Epithelial cell of esophagus (primary cell): ENCODE measurements at regions not wholly inside any gene's neighbourhood (a gene's known extent, or its start where the extent isn't known, plus 50 kb on each side); places are given as distances from the start of the nearest gene placed in this dataset.
"Not testable (repeated sequence)": the region's sequence is repeated elsewhere in the genome, so short reads cannot be mapped to it uniquely, and the experiment has no call there.

Experiments used
- DNase-seq: peaks from one replicate; pipeline ENCODE4 v3.0.0; 2010; ENCODE audit warnings: low read depth
- H3K4me3 ChIP-seq: 2 replicates; pipeline ENCODE4 v1.5.1; 2011; ENCODE audit warnings: mild to moderate bottlenecking, low read length, control low read depth
- TF ChIP-seq, protein P1 (sequence below): IDR thresholded peaks from 2 replicates; pipeline ENCODE4 v1.5.1; 2011; ENCODE audit warnings: low read depth, mild to moderate bottlenecking, low read length, control low read depth, inconsistent platforms; ENCODE audit not compliant: insufficient read depth; ENCODE audit errors: missing control alignments

DNA sequence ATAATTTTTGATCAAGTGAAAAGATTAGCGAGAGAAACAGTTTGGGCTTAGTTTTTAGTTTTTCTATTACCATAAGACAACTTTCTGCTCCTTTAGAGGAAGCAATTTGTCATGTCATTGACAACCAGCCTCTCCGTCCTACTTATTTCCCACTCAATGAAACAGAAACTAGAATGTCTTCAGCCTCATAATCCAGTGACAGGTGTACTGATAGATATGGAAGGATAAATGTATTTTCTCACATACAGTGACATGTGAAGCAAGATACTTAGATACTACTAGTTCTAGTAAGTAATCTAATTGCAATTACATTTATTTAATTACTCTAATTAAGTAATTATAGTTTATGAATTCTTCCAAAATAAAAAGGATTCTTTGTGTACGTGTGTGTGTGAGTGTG is 429.7 kb downstream of the CDH10 start:
- TF ChIP-seq, protein P1, sequence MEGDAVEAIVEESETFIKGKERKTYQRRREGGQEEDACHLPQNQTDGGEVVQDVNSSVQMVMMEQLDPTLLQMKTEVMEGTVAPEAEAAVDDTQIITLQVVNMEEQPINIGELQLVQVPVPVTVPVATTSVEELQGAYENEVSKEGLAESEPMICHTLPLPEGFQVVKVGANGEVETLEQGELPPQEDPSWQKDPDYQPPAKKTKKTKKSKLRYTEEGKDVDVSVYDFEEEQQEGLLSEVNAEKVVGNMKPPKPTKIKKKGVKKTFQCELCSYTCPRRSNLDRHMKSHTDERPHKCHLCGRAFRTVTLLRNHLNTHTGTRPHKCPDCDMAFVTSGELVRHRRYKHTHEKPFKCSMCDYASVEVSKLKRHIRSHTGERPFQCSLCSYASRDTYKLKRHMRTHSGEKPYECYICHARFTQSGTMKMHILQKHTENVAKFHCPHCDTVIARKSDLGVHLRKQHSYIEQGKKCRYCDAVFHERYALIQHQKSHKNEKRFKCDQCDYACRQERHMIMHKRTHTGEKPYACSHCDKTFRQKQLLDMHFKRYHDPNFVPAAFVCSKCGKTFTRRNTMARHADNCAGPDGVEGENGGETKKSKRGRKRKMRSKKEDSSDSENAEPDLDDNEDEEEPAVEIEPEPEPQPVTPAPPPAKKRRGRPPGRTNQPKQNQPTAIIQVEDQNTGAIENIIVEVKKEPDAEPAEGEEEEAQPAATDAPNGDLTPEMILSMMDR = no peak
- DNase-seq = no peak
- no peak overlapping the region for H3K4me3 ChIP-seq

DNA sequence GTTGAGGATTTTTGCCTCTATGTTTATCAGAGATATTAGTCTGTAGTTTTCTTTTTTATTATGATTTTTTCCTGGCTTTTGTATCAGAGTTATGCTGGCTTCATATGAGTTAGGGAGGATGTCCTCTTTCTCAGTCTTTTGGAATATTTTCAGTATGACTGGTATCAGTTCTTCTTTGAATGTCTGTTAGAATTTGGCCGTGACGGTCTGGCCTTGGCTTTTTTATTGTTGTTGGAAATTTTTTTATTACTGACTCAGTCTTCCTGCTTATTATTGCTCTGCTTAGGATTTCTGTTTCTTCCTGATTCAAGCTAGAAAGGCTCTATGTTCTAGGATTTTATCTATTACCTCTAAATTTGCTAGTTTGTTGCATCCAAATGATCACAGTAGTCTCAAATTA is 421.9 kb downstream of the CDH10 start:
- DNase-seq = no peak
- no peak overlapping the region for H3K4me3 ChIP-seq
- TF ChIP-seq, protein P1 = no peak

DNA sequence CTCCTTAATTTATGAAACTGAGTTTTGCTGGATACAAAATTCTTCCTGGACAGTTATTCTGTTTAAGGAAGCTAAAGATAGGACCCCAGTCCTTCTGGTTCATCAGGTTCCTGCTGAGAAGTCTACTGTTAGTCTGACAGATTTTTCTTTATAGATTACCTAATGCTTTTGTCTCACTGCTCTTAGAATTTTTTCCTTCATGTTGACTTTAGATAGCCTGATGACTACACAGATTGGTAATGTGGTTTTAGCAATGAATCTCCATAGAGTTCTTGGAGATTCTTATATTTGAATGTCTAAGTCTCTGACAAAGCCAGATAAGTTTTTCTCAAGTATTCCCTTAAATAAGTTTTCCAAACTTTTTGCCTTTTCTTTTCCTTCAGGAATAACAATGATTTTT is 419.7 kb downstream of the CDH10 start:
- peak; percentile 17 for DNase-seq
- no peak overlapping the region for H3K4me3 ChIP-seq
- TF ChIP-seq, protein P1 = no peak

DNA sequence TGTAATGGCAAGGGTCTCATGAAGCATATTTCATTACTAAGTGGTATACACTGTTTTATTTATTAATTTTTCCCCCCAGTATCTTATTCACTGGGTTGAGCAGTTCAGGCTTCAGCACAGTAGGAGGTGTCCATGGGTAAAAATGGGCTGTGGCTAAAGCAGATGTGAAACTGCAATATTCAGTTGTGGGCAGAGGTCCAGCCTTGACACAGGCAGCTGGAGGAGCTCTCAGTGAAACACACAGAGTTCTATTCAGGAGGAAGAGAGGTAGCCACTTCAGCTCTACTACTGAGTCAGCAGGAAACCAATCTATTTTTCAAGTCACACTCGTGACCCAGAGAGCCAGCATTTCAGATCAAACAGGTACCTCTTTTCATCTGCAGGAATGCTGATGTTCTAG is 418.3 kb downstream of the CDH10 start:
- no peak for DNase-seq
- no peak overlapping the region for H3K4me3 ChIP-seq
- TF ChIP-seq, protein P1 = no peak

DNA sequence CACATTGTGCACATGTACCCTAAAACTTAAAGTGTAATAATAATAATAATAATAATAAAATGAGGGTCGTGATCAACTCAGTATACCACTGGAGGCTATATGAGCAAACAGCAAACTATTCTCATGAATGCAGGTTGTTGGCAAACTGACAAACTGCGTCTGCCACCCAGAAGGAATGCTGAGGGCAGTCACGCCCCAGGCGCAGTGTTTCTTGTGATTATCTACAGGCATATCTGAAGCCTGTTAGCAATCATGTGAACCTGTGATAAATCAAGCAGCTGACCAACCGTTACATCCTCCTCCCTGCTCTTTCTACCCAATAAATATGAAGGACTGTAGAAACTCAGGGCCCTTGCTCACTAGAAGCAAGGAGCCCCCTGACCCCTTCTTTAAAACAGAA is 416.9 kb downstream of the CDH10 start:
- H3K4me3 ChIP-seq, DNase-seq: not testable (repeated sequence)

DNA sequence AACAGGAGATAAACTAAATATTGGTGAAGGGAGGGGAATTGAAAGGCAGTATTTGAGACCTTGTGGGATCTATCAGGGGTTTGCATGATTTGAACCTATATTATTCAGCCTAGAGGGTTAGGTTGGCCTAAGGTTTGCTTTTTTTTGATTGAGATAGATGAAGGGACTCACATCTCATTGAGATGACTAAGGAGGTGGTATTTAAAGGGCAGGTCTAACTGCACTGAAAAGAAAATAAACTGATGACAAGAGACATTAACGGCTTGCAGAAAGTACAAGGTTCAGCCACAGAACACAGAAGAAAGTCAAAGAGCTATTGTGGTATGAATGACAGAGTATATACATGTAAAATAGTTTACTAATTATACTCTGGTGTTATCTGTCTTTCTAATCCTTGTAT is 412.7 kb downstream of the CDH10 start:
- H3K4me3 ChIP-seq = no peak overlapping the region
- no peak for DNase-seq
- TF ChIP-seq, protein P1 = no peak

DNA sequence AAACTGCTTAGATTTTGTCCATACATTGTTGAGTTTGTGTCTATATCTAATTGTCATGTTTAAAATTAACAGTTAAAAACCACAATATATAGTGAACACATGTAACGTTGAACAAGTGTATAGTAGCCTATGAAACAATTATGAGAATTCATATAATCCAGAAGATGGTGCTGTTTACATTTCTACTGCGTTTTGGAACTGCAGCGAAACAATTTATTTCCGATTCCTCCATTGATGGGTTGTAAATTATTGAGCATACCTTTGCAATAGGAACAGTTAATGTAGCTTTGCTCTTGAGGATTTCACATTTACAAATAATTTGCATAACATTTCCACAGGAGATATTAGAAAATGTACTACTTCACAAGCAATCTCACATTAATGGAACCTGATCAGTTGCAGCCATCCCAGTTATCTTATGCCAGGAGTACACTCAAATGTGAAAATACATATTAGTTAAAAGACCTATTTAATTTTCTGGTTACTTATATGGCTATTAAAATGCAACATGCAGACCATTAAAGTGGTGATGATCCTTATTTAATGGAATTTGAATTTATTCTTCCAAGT is 411.8 kb downstream of the CDH10 start:
- no peak for DNase-seq
- TF ChIP-seq, protein P1 = no peak

More for the DNA sequence above, 411.8 kb downstream of the CDH10 start:
- H3K4me3 ChIP-seq = no peak overlapping the region
